ENCODE measurements at regions not wholly inside any gene's neighbourhood (a gene's known extent, or its start where the extent isn't known, plus 50 kb on each side); places are given as distances from the start of the nearest gene placed in this dataset.

DNA sequence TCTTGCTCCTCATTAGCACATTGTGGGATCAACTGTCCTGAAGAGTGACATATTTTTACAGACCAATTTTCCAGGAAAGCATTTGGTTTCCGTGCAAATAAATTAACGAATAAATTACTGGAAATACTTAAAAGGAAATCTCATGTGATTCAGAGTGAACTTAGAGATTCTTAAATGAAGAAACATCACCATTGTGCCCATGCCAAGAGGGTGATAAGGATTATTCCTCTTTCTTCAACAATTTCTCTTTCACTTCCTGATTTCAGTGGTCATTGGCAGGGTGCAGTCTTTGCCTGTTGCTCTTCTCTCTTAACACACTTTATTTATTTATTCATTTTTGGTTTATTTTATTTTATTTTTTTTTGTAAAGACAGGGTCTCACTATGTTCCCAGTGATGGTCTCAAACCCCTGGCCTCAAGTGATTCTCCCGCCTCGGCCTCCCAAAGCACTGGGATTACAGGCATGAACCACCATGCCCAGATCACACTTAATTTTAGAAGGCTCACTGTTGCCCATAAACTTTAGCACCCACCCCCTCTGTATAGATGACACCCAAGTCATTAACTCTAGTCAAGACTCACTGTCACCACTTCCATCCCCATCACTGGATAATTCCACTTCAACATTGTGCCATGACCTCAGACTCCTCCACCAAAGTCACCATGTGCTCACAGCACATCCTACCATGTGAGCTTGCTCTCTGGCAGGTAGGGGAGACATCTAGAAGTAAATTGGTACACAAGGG is 92.6 kb upstream of the CERS6 start:
- CTCF ChIA-PET (ENCODE audit: partially characterized antibody) = interaction anchor here (0.6 to 1.0 kb wide), 2 partner anchors 249 to 304 kb away, joined by 3 read pairs; no protein-coding TSS in a partner anchor
- TF ChIP-seq RXRA (IDR thresholded peaks at IDR 0.05; ENCODE audit: insufficient read depth, low read depth, low read length) = no peak

More for the DNA sequence above, 92.6 kb upstream of the CERS6 start:
- Histone ChIP-seq H2BK120ac (replicated peaks; ENCODE audit: low read depth, low read length) (no peak overlapping the region), H2BK5ac (ENCODE audit: low read depth, low read length) (no peak overlapping the region), H4K8ac (ENCODE audit: extremely low read depth, insufficient read depth, low read length) (no peak overlapping the region), H2AK5ac (ENCODE audit: low read depth, low read length) (no peak overlapping the region), H3K9me3 (ENCODE audit: insufficient read depth in 2 of 2, low read depth in 1 of 2, low read length in 1 of 2) (no peaks in the 10 kb centered on the region), H3K14ac (ENCODE audit: insufficient read length) (no peak overlapping the region), H2AFZ (ENCODE audit: low read length) (0 out of 2 replicates have a peak overlapping the region, but pooled peaks have one; percentile 26), H3K27ac (ENCODE audit: low read depth, low read length) (no peak overlapping the region), H3K9ac (replicated peaks in 1 of 4; ENCODE audit: extremely low read depth in 1 of 4, low read depth in 3 of 4, low read length in 3 of 4) (no peak overlapping the region), H3K4ac (replicated peaks; ENCODE audit: insufficient read length, low read depth, low read length) (no peak overlapping the region), H4K5ac (ENCODE audit: insufficient read length, low read depth, low read length) (no peak overlapping the region), H3K36me3 (ENCODE audit: control insufficient read depth in 2 of 4, insufficient read depth in 4 of 4, low read length in 3 of 4) (no peaks in the 10 kb centered on the region), H3K18ac (ENCODE audit: extremely low read depth, low read length) (no peak overlapping the region), H3K56ac (replicated peaks; ENCODE audit: insufficient read length, low read depth, low read length) (no peak overlapping the region), H3K4me1 (replicated peaks in 1 of 4; ENCODE audit: control insufficient read depth in 3 of 4, insufficient read depth in 4 of 4, low read length in 3 of 4) (no peaks in the 10 kb centered on the region), H2BK15ac (ENCODE audit: low read length) (no peak overlapping the region), H4K91ac (replicated peaks; ENCODE audit: insufficient read length, low read length) (no peak overlapping the region), H3K23ac (ENCODE audit: insufficient read length) (no peak overlapping the region), H2BK20ac (ENCODE audit: low read length) (no peak overlapping the region), H3K79me1 (ENCODE audit: low read depth, low read length) (no peaks in the 10 kb centered on the region), H4K20me1 (replicated peaks in 1 of 2; ENCODE audit: control insufficient read depth in 1 of 2, insufficient read depth in 2 of 2, low read length in 2 of 2) (no peaks in the 10 kb centered on the region), H3K23me2 (ENCODE audit: low read depth, low read length) (no peaks in the 10 kb centered on the region), H3K4me2 (ENCODE audit: insufficient read depth in 1 of 2, low read depth in 2 of 2, low read length in 2 of 2) (no peak overlapping the region), H3K27me3 (replicated peaks in 1 of 4; ENCODE audit: control insufficient read depth in 3 of 4, extremely low read depth in 1 of 4, insufficient read depth in 3 of 4, low read length in 3 of 4) (no peaks in the 10 kb centered on the region), H3K79me2 (ENCODE audit: control insufficient read depth in 1 of 2, insufficient read depth in 2 of 2, low read length in 2 of 2) (no peaks in the 10 kb centered on the region), H2BK12ac (ENCODE audit: low read depth, low read length) (no peak overlapping the region), H3K4me3 (ENCODE audit: extremely low read depth in 1 of 4, insufficient read depth in 2 of 4, low read depth in 3 of 4, low read length in 4 of 4) (no peak overlapping the region)
- WGBS, 2 experiments (ENCODE audit: extremely low coverage in 1 of 2, insufficient coverage in 1 of 2, insufficient read length in 1 of 2, insufficient replicate concordance in 2 of 2, low coverage in 1 of 2, low lambda C conversion rate in 2 of 2, missing lambda C conversion rate in 1 of 2) = 95% methylated on average over 4 of the region's 4 CpGs; no CpG with 5 or more reads in 1 of the 2 experiments
- no peak for FAIRE-seq
- no peak for DNase-seq (ENCODE audit: low read depth in 1 of 2, low spot score in 2 of 2)
- POLR2A ChIA-PET (ENCODE audit: partially characterized antibody) = no interaction called here
